ENCODE measurements at regions not wholly inside any gene's neighbourhood (a gene's known extent, or its start where the extent isn't known, plus 50 kb on each side); places are given as distances from the start of the nearest gene placed in this dataset.
A peak's percentile ranks its signal among the peaks of the same experiment; 100 is the strongest.

GRCh38 chr11:44426958-44427357, 117.0 kb upstream of the ALX4 start:
- BruUV-seq (replicated peaks): no TSS peak
- Histone ChIP-seq H3K4me1 (ENCODE audit: control insufficient read depth, insufficient read depth, low read length) (no peaks in the 10 kb centered on the region), H3K27me3 (ENCODE audit: control insufficient read depth, insufficient read depth, low read length) (peaks cover 4% of the 10 kb centered on the region; the same call in 1 of the 2 replicates), H3K9me3 (ENCODE audit: control insufficient read depth, insufficient read depth, low read depth, low read length) (no peaks in the 10 kb centered on the region), H3K36me3 (ENCODE audit: control insufficient read depth, insufficient read depth, low read length) (no peaks in the 10 kb centered on the region), H3K27ac (ENCODE audit: low read length) (no peak overlapping the region), H3K4me3 (ENCODE audit: low read depth in 2 of 2, low read length in 2 of 2) (no peak overlapping the region)
- POLR2A ChIA-PET: no interaction called here
- no peak for DNase-seq (ENCODE audit: low read depth, low spot score)
- intact Hi-C loops (cut with micrococcal nuclease; ENCODE audit: unreplicated experiment): no loop called here
- CTCF ChIA-PET: no interaction called here
- TF ChIP-seq POLR2AphosphoS5 (IDR thresholded peaks at IDR 0.05; ENCODE audit: low read depth, low read length) (no peak), SIN3A (IDR thresholded peaks at IDR 0.05; ENCODE audit: borderline replicate concordance, insufficient read depth, low read depth, low read length) (no peak), TCF7L2 (IDR thresholded peaks at IDR 0.05; ENCODE audit: low read depth, low read length) (no peak), REST (IDR thresholded peaks at IDR 0.05; ENCODE audit: insufficient read depth in 1 of 2, low read depth in 2 of 2, low read length in 1 of 2) (no peak)
- TF ChIP-seq, protein P1, sequence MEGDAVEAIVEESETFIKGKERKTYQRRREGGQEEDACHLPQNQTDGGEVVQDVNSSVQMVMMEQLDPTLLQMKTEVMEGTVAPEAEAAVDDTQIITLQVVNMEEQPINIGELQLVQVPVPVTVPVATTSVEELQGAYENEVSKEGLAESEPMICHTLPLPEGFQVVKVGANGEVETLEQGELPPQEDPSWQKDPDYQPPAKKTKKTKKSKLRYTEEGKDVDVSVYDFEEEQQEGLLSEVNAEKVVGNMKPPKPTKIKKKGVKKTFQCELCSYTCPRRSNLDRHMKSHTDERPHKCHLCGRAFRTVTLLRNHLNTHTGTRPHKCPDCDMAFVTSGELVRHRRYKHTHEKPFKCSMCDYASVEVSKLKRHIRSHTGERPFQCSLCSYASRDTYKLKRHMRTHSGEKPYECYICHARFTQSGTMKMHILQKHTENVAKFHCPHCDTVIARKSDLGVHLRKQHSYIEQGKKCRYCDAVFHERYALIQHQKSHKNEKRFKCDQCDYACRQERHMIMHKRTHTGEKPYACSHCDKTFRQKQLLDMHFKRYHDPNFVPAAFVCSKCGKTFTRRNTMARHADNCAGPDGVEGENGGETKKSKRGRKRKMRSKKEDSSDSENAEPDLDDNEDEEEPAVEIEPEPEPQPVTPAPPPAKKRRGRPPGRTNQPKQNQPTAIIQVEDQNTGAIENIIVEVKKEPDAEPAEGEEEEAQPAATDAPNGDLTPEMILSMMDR (IDR thresholded peaks at IDR 0.05): no peak
- ATAC-seq: no peak
- in situ Hi-C loops (cut with HindIII; ENCODE audit: low pct_unique_long_range_greater_than_20kb, low sequenced_read_pairs): no loop called here

DNA sequence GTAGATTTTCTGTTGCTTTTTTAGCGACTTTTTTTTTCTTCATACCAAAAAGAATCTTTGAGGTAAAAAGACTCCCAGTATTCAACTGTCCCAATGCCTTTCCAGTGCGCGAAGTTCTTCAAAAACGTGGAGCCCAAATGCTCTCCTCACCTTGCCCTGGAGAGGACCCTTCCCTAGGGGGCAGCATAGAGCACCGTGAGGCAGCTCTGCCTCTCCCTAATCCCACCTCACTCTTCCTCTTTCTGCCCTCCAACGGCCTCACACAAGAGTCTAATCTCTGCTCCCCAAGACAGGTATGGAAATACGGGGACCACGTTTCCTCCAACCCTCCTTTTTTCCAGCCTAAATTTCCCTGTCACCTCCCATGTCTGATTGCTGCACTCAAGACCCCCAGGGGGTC, 117.5 kb upstream of the ALX4 start:
- in situ Hi-C loops (cut with HindIII; ENCODE audit: low pct_unique_long_range_greater_than_20kb, low sequenced_read_pairs): no loop called here
- H3K4me3 ChIP-seq (ENCODE audit: low read depth in 2 of 2, low read length in 2 of 2): no peak overlapping the region
- H3K36me3 ChIP-seq (ENCODE audit: control insufficient read depth, insufficient read depth, low read length): no peaks in the 10 kb centered on the region
- no peaks in the 10 kb centered on the region for H3K4me1 ChIP-seq (ENCODE audit: control insufficient read depth, insufficient read depth, low read length)
- TF ChIP-seq TCF7L2 (IDR thresholded peaks at IDR 0.05; ENCODE audit: low read depth, low read length): no peak
- TF ChIP-seq, protein P1 (IDR thresholded peaks at IDR 0.05): peak; percentile 77
- TF ChIP-seq REST (IDR thresholded peaks at IDR 0.05; ENCODE audit: insufficient read depth in 1 of 2, low read depth in 2 of 2, low read length in 1 of 2): no peak
- CTCF ChIA-PET: no interaction called here
- BruUV-seq (replicated peaks): no TSS peak
- H3K27ac ChIP-seq (ENCODE audit: low read length): no peak overlapping the region
- no peaks in the 10 kb centered on the region for H3K9me3 ChIP-seq (ENCODE audit: control insufficient read depth, insufficient read depth, low read depth, low read length)
- peaks cover 4% of the 10 kb centered on the region; the same call in 1 of the 2 replicates for H3K27me3 ChIP-seq (ENCODE audit: control insufficient read depth, insufficient read depth, low read length)
- DNase-seq (ENCODE audit: low read depth, low spot score): no peak
- no peak for ATAC-seq
- POLR2A ChIA-PET: no interaction called here
- intact Hi-C loops (cut with micrococcal nuclease; ENCODE audit: unreplicated experiment): no loop called here

All from Panc1 (cell line).